HG02623 (cell line): ENCODE measurements at regions not wholly inside any gene's neighbourhood (a gene's known extent, or its start where the extent isn't known, plus 50 kb on each side); places are given as distances from the start of the nearest gene placed in this dataset.
"Not testable (repeated sequence)": the region's sequence is repeated elsewhere in the genome, so short reads cannot be mapped to it uniquely, and the experiment has no call there.

Experiments
- ATAC-seq: cut with Tn5 transposase; IDR thresholded peaks from one replicate; pipeline ENCODE4 v1.9.1; 2021; ENCODE audit warnings: moderate library complexity; ENCODE audit not compliant: unreplicated experiment

DNA sequence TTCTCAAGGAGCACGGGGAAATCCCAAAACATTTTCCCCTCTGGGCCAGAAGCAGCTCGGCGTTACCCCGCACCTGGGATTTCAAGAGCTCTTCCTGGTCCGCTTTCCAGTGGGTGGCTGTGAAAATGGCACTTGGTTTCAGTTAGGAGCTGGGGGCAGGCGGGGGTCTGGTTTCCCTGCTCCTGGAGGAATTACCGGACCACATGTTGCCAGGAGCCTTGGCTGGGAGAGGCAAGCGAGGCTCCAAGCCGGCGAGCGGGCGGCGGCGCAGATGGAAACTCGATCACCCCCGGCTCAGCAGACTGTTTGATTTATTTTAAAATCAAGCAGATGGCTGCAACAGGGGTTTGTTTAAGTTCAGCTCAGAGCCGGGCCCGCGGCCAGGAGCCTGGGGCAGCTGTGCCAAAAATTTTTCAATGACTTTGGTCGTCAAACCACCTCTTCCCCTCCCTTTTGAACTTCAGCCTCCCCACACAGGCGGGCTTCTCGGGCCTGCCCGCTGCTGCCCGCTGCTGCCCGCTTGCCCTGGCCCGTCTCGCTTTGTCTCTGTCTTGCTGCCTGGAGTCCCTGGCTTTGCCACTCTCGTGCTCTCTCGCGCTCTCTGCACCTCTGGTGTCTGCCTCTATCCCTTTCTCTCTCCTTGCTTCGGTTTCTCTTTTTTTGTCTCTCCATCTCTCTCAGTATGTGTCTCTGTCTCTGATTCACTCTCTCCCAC is 108.0 kb upstream of the CIBAR2 start:
- ATAC-seq: no peak

DNA sequence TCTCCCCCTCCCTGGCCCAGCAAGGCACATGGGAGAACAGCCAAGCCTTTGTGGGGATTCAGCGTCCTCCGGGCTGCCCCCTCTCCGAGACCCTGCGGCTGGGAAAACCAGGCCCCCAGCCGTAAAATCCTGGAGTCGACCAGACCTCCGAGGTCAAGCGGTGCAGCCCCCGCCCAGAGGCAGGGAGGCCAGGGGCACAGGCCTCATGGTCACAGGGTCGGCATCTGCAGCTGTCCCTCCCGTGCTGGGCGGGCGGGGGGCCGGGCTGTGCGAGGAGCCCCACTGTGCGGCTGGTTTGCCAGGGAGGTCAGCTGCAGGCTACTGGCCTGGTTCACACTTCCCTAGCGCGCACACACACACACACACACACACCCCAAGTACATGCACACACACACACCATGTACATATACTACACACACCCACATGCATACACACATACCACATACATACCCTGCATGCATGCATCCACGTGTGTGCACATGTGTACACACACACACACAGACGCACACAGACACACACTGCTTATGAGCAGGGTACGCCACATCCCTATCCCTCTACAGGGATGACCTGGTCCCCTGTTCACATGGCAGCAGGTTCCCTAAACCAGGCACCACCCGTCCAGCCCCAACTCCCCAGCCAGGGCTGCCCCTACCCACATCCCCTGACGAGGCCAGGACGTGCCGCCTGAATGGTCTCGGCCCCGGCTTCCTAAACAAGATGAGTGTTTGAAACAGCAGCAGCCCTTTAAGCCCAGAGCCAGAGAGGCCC is 108.9 kb upstream of the CIBAR2 start:
- ATAC-seq: no peak

DNA sequence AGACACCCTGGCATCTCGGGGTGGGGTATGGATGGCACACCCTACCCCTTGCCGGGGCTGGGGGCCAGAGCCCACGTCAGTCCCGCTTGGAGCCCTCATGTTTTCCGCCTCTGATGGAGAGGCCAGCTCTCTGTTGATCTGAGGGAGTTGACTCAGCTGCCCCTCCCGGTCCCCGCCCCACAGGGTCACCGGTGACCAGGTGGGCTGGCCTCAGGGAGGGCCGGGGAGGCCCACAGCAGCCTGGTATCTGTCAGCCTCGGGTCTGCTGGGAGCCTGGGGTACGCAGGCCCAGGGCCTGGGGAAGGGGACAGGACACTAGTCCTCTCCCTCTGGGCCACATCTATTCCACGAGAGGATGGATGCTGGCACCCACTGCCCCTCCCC is 109.5 kb upstream of the CIBAR2 start:
- ATAC-seq: no peak

DNA sequence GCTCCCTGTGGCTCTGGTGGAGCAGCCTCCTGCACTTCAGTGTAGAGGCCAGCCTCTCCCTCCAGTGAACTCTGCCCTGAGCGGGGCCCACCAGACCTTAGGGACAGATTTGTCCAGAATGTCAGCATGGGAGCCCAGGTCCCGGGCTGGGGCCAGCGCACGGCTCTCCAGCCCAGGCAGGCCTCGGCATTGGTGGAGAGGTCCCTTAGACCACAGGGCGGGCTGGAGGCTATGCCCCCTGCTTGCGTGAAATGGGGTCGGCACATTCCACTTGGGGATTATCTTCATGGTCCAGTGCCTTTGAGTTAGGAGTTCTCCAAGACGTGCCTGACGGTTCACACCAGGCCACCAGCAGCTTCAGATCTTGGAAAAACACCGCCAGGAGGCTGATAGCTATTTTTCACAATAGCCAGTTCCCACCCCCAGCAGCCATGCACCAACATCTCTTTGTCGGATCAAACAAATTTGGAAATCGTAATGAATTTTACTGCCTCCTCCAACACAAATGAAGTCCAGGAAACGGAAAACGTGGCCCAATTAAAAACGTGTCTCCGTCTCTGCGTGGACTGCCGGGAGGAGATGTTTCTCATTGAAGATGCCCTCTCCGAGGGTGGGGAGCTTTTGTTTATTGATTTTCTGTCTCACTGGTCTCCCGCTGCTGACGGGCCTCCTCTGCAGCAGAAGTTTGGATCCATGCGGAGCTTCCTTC is 110.0 kb upstream of the CIBAR2 start:
- no peak for ATAC-seq

DNA sequence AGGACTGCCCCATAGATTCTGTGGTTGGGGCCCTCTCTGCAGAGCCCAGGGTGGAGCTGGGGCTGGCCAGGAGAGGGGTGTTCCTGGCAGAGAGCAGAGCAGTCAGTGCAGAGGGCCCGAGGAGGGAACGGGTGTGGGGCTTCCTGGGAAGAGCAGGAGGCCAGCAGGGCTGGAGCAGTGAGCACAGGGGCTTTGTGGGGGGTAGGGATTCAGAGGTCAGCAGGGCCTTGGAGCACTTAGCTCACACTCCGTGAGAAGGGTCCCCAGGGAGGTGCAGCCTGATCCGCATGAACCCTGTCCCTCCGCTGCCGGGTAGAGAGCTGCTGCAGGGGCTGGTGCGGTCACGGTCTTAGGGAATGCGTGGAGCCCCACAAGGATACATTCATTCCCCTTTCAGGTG is 113.0 kb upstream of the CIBAR2 start:
- no peak for ATAC-seq

DNA sequence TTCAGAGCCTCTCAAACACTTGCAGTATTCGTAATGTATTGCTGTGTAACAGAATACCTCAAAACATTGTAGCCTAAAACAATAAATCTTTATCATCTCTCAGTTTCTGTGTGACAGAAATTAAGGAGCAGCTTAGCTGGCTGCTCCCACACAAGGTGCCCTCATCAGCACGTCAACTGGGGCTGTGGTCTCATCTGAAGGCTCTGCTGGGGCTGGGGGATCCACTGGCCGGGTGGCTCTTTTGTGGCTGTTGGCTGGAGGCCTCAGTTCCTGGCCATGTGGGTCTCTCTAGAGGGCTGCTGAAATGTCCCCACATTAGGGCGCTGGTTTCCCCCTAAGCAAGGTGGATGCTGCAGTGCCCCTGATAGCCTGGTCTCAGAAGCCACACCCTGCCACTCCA is 113.4 kb upstream of the CIBAR2 start:
- ATAC-seq: no peak

DNA sequence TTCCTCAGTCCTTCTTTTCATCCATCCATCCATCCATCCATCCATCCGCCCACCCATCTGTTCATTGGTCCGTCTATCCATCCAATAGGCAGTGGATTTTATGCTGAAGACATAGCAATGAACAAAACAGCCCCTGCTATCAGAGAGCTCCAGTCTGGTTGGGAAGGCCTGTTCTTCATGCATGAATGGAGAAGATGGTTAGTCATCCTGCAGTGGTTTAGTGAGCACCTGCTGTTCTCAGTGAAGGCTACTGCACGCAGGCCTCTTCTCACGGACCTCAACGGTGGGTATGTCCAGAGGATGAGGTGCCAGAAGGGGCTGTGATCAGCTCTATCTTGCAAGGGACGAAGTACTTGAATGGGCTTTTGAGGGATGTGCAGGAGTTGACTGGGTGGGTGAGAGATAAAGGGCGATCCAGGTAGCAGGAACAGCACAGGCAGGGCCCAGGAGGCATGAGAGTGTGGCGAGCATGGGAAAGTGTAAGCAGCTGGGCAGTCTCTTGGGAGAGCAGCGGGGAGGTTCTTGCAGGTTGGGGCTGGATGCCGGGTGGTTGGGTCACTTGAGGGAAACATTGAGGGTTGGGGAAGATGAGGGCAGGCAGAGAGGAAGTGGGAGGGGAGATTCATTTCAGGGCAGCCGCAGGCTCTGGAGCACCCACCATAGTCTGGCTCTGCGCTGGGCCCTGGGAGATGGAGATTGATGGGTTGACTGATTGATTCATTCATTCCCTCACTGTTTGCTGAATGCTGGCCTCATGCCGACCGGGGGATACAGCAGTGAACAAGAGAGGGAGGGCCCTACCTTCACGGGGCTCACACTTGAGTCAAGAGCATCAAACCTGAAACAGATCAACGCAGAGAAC is 115.0 kb upstream of the CIBAR2 start:
- ATAC-seq: peak; percentile 69

DNA sequence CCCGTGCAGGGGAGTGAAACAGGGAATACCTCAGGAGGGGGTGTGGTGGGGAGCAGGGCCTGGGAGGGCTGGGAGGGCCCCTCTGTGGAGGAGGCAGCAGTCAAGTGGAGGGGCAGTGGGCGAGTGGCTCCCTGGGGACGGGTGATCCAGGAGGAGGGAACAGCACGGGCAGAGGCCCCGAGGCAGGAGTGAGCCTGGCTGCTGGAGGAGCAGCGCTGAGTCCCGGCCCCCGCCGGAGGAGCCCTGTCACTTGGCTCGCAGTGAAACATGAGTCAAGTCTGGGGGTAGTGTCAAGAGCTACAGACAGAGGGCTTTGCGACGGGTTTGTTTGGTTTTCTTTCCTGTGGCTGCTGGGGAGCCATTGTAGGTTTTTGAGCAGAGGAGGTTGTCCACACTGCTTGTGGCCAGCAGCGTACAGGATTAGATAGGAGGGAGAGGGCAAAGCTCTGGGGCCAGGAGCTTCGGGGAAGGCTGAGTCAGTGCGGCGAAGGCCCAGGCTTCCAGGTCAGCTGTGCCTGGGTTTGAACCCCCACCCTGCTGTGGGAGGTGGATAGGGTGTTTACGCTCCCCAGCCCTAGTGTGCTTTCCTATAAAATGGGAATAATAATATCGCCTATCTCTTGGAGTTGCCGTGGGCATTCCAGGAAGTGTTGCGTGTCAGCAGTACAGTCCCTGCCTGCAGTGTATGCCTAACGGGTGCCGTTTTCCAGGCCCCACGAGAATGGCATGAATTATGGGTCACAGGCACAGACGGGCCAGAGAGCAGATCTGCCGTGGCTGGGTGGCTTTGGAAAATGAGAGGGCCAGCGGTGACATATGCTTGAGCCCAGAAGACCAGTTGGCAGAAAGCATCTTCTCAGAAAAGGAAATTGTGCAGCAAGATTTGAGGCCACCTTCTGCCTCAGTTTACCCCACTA is 115.9 kb upstream of the CIBAR2 start:
- ATAC-seq: no peak

DNA sequence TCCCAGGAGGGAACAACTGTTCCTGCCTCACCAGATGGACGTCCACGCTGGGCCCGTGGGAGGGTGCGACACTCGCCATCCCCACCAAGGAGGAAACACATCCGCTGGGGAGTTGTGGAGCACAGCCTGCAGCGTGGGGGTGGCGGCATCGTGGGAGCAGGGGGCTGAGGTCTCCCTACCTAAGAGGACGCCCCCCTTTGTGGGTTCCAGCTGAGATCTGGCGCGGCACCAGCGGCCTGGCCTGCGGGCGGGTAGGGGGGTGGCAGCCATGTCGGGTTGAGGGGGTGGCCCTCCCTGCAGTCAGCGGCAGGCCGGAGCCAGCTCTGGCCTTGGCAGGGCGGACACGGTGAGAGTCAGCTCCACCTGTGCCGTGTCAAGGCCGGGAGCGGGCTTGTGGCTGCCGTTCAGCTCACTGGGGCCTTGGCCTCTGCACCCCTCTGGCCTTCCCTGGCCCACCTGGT is 116.7 kb upstream of the CIBAR2 start:
- no peak for ATAC-seq

DNA sequence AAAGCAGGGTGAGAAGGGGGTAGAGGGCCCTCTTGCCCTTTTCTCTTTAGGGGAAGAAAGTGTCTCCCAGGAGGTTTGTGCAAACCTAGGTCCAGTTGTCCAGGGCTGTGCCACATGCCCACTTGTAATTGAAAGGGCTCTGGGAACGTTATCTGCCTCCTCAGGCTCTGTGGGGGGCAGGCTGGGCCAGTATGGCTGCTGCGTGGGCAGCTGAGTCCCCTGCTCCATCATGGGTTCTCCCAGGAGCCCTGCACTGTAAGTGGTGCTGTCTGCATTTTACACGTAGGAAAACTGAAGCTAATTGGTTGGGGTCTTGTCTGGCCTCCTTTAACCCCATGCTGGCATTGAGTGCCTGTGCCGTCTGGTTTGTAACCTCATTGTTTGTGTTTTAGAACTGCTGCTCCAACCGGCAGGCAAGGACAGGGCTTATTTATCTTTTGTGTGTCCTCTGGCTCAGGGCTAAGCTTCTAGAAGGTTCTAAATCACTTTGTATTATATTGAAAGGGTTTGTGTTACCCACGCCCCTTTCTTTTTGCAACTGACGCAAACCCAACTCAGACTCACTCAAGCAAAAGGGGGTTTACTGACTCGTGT is 117.7 kb upstream of the CIBAR2 start:
- ATAC-seq: no peak

DNA sequence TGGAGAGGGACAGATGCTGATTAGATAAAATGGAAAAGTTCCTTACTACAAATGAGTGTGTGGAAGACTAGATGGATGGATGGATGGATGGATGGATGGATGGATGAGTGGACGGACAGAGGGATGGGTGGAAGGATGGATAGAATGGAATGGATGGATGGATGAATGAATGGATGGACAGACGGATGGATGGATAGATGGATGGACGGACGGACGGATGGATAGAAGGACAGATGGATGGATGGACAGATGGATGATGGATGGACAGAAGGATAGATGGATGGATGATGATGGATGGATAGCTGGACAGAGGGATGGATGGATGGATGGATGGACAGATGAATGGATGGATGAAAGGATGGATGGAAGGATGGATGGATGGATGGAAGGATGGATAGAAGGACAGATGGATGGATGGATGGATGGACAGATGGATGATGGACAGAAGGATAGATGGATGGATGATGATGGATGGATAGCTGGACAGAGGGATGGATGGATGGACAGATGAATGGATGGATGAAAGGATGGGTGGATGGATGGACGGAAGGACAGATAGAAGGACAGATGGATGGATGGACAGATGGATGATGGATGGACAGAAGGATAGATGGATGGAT is 118.6 kb upstream of the CIBAR2 start:
- ATAC-seq: not testable (repeated sequence)

DNA sequence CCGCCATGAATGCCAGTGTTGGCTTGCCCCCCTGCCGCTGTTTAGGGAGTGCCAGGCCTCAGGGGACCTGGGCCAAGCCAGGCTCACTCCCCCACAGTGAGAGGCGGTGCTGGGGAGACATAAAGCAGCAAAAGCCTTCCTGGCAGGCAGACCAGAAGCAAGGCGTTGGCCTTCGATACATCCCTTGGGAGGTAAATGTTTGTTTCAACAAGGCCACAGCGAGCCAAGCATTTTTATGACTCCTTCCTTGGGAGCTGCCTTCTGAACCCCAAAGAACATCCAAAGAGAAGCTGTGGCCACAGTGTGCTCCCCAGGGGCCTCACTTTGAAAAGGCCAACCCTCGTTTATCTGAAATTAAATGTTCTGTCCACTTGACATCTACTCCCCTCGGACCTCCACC is 119.7 kb upstream of the CIBAR2 start:
- ATAC-seq: no peak

DNA sequence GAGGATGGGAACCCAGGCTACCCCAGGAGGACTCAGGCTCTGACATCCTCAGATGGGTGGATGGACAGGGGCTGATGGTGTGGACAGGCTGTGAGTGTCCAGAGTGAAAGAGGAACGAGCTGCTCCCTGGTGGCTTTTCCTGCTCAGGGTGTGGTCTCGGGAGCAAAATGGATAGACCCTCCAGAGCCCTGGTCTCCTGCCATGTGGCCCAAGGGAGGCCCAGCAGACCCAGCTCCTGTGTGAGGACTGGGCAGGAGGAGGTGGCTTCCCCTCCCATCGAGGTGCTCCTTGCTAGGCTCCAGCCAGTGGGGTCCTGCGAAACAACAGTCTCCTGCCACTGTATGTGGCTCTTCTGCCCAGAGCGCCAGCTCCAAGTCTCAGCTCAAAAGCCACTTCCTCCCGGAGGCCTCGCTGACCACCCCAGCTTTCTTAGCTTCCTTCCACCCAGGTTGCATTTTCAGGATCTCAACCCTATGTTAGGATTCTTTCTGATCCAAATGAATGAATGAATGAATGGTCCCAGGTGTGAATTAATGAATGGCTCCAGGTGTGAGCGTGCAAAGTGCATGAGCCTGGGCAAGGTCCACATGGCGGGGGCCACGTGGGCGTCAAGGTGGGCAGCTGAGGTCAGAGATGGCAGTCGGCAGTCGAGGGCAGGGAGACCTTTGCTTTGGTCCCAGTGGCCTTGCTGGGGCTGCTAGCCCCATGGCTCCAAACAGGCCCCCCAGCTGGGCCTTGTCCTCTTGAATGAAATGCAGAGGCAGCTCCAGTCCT is 120.3 kb upstream of the CIBAR2 start:
- no peak for ATAC-seq

DNA sequence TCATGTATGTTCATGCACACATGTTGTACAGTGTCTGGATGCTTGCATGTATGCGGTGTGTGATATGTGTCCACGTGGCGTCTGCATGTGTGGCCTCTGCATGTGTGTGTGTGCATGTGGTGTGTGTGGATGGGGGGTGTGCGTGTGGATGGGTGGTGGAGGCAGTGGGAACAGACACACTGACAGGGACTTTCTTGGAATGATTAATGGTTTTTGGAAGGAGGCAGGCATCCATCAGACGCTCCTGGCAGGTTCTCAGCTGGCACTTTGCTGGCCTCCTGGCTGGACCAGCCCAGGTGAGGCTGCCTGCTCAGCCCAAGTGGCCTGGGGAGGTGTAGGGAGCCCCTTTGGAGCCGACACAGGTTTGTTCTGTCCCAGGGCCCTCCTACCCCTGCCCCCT is 121.2 kb upstream of the CIBAR2 start:
- no peak for ATAC-seq

DNA sequence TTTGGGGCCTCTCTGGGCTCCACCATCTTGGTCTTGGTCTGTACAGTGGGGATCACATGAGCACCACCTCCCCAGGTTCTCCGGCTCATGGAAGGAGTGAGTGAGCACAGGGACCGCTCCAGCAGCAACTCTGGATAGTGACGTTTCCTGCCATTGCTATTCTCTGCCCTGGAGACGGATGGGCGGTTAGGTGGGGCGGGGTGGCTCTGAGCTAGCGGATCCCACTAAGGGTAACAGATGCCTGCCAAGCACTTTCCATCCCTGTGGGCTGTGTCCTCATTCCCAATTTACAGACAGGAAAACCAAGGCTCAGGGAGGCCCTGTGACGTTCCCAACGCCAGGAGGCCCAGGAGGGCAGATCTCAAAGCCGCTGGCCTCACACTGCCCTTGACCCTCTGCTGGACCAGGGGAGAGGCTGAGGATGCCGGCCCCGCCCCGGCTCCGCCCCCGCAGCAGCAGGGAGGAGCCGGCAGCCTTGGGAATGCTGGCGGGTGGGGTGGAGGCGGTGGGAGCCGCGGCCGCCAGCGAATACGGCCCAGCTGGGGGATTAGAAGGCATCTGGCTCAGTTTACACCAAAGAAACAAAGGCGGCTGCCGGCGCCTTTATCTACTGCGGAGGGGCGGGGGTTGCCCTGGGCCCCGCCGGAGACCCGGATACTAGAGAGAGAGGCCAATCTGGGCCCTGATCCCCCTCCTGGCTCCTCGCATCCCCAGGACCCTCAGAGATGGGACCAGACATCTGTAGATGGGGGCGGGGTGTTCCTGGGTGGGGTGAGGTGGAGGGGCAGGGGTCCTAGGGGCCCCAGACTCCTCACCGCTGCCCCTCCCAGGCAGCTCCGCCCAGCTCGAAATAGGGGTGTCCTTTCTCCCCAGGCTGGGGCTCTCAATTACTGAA is 122.3 kb upstream of the CIBAR2 start:
- ATAC-seq: no peak

DNA sequence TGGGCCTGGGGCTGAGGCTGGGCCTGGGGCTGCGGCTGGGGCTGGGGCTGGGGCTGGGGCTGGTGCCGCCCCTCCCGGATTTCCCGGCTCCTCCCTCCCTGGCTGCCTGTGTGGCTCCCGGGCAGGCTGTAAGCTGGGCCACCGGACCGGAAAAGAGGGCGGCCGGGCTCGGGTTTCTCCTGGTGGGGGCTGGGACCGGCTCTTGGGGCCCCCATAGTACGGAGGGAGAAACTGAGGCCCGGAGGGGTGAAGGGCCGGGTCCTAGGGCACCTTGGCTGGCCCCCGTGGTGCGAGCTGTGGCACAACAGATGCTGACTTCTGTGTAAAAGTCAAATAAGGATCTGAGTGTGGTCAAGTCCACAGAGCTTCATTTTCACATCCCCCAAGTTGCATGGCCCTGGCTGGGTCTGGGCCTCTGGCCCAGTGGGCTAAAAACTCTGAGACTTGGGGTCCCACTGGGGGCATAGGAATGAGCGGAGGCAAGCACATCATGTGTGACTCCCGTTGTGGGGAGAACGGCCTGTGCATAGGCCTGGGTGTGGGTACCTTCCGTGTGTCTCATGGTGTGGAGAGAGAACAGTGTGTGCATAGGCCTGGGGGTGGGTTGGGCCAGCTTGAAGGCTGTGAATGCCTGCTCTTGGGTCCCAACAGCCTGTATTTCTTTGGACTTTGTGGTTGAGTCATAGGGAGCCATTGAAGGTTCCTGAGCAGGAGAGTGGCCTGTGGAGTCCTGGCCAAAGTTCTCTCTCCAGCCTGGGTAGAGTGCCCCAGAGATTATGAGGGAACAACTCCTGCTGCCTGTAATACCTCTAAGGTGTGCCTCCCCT is 123.9 kb upstream of the CIBAR2 start:
- no peak for ATAC-seq

DNA sequence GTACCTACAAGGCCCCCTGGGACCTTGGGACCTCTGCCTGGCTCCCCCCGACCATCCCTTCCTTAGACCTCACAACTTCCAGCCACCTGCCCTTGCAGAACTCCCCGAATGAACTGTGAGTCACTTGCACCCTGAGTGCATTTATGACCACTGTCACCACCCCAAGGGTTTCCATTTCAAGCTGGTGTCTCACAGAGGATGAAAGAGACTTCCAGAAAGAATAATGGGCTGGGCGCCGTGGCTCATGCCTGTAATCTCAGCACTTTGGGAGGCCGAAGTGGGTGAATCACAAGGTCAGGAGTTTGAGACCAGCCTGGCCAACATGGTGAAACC is 124.5 kb upstream of the CIBAR2 start:
- ATAC-seq: no peak
